Memory B cell (primary cell): ENCODE measurements at regions not wholly inside any gene's neighbourhood (a gene's known extent, or its start where the extent isn't known, plus 50 kb on each side); places are given as distances from the start of the nearest gene placed in this dataset.
"Not testable (repeated sequence)": the region's sequence is repeated elsewhere in the genome, so short reads cannot be mapped to it uniquely, and the experiment has no call there.

ENCODE experiments used
- ATAC-seq: fragments of 150-1000 bp; cut with Tn5 transposase; 2 replicates; pipeline ENCODE4 v1.10.0; 2021; ENCODE audit warnings: low read depth, mild to moderate bottlenecking, moderate library complexity
- DNase-seq, 2 donors: peaks; one replicate each; pipeline ENCODE4 v3.0.0; 2022; ENCODE audit warnings: low spot score in 2 of 2
- H3K27ac Mint-ChIP-seq: one replicate; pipeline ENCODE4 v1.8.0; 2022; ENCODE audit warnings: mild to moderate bottlenecking, moderate library complexity, mixed read lengths
- H3K27me3 Mint-ChIP-seq: one replicate; pipeline ENCODE4 v1.8.0; 2022; ENCODE audit warnings: mixed read lengths
- H3K36me3 Mint-ChIP-seq: one replicate; pipeline ENCODE4 v1.8.0; 2022; ENCODE audit warnings: mild to moderate bottlenecking, mixed read lengths
- H3K4me1 Mint-ChIP-seq: one replicate; pipeline ENCODE4 v1.8.0; 2022; ENCODE audit warnings: mixed read lengths
- H3K4me3 Mint-ChIP-seq: one replicate; pipeline ENCODE4 v1.8.0; 2022; ENCODE audit warnings: mild to moderate bottlenecking, moderate library complexity, mixed read lengths
- H3K9me3 Mint-ChIP-seq: one replicate; pipeline ENCODE4 v1.8.0; 2022; ENCODE audit warnings: mixed read lengths

GRCh38 chr2:184413671-184414229 lies 184.6 kb upstream of the ZNF804A start:
- Mint-ChIP-seq H3K27ac (no peak overlapping the region), H3K36me3 (no peaks in the 10 kb centered on the region), H3K9me3 (no peaks in the 10 kb centered on the region), H3K27me3 (no peaks in the 10 kb centered on the region), H3K4me3 (no peak overlapping the region), H3K4me1 (no peaks in the 10 kb centered on the region)
- no peak for DNase-seq
- ATAC-seq, result no peak

- DNase-seq, result no peak
- Mint-ChIP-seq H3K9me3 (no peaks in the 10 kb centered on the region), H3K27ac (no peak overlapping the region), H3K27me3 (no peaks in the 10 kb centered on the region), H3K36me3 (no peaks in the 10 kb centered on the region), H3K4me1 (no peaks in the 10 kb centered on the region), H3K4me3 (no peak overlapping the region)
- no peak for ATAC-seq
Measured at GRCh38 chr2:184416146-184416913, 182.0 kb upstream of the ZNF804A start.

- no peak for DNase-seq
- Mint-ChIP-seq H3K36me3 (no peaks in the 10 kb centered on the region), H3K4me1 (no peaks in the 10 kb centered on the region), H3K27ac (no peak overlapping the region), H3K27me3 (no peaks in the 10 kb centered on the region), H3K9me3 (no peaks in the 10 kb centered on the region), H3K4me3 (no peak overlapping the region)
- no peak for ATAC-seq
Measured at GRCh38 chr2:184419744-184420143, 178.6 kb upstream of the ZNF804A start.

GRCh38 chr2:184421456-184421855 lies 176.9 kb upstream of the ZNF804A start:
- DNase-seq, ATAC-seq, H3K27me3 Mint-ChIP-seq, H3K27ac Mint-ChIP-seq, H3K36me3 Mint-ChIP-seq, H3K9me3 Mint-ChIP-seq, H3K4me3 Mint-ChIP-seq, H3K4me1 Mint-ChIP-seq: not testable (repeated sequence)

GRCh38 chr2:184425083-184425482 lies 173.2 kb upstream of the ZNF804A start:
- Mint-ChIP-seq H3K4me3 (no peak overlapping the region), H3K9me3 (no peaks in the 10 kb centered on the region), H3K27me3 (no peaks in the 10 kb centered on the region), H3K36me3 (no peaks in the 10 kb centered on the region), H3K4me1 (no peaks in the 10 kb centered on the region), H3K27ac (no peak overlapping the region)
- ATAC-seq (no peak), DNase-seq (no peak)

- Mint-ChIP-seq H3K4me3 (no peak overlapping the region), H3K36me3 (no peaks in the 10 kb centered on the region), H3K27me3 (no peaks in the 10 kb centered on the region), H3K27ac (no peak overlapping the region), H3K9me3 (no peaks in the 10 kb centered on the region), H3K4me1 (no peaks in the 10 kb centered on the region)
- DNase-seq, result no peak
- peak; percentile 32 for ATAC-seq
Measured at GRCh38 chr2:184444217-184444616, 154.1 kb upstream of the ZNF804A start.

- Mint-ChIP-seq H3K9me3 (no peaks in the 10 kb centered on the region), H3K27ac (no peak overlapping the region), H3K4me3 (no peak overlapping the region), H3K36me3 (no peaks in the 10 kb centered on the region), H3K27me3 (no peaks in the 10 kb centered on the region), H3K4me1 (no peaks in the 10 kb centered on the region)
- no peak for DNase-seq
- no peak for ATAC-seq
Measured at GRCh38 chr2:184444623-184445223, 153.6 kb upstream of the ZNF804A start.

- Mint-ChIP-seq H3K4me1 (no peaks in the 10 kb centered on the region), H3K27me3 (no peaks in the 10 kb centered on the region), H3K36me3 (no peaks in the 10 kb centered on the region), H3K4me3 (no peak overlapping the region), H3K9me3 (no peaks in the 10 kb centered on the region), H3K27ac (no peak overlapping the region)
- DNase-seq, result no peak
- ATAC-seq, result no peak
Measured at GRCh38 chr2:184449760-184450159, 148.6 kb upstream of the ZNF804A start.

- H3K27ac Mint-ChIP-seq, result no peak overlapping the region
- H3K36me3 Mint-ChIP-seq, result no peaks in the 10 kb centered on the region
- H3K9me3 Mint-ChIP-seq, result no peaks in the 10 kb centered on the region
- no peak overlapping the region for H3K4me3 Mint-ChIP-seq
- no peaks in the 10 kb centered on the region for H3K4me1 Mint-ChIP-seq
- H3K27me3 Mint-ChIP-seq, result no peaks in the 10 kb centered on the region
- DNase-seq (no peak), ATAC-seq (no peak)
Measured at GRCh38 chr2:184452907-184453306, 145.4 kb upstream of the ZNF804A start.

- no peaks in the 10 kb centered on the region for H3K27me3 Mint-ChIP-seq
- no peak overlapping the region for H3K4me3 Mint-ChIP-seq
- ATAC-seq, result no peak
- no peaks in the 10 kb centered on the region for H3K36me3 Mint-ChIP-seq
- no peak for DNase-seq
- H3K27ac Mint-ChIP-seq, result no peak overlapping the region
- no peaks in the 10 kb centered on the region for H3K9me3 Mint-ChIP-seq
- H3K4me1 Mint-ChIP-seq, result no peaks in the 10 kb centered on the region
Measured at GRCh38 chr2:184455624-184456023, 142.7 kb upstream of the ZNF804A start.

GRCh38 chr2:184456693-184457092 lies 141.6 kb upstream of the ZNF804A start:
- not testable (repeated sequence) for H3K27ac Mint-ChIP-seq, H3K4me1 Mint-ChIP-seq, ATAC-seq, H3K4me3 Mint-ChIP-seq, H3K9me3 Mint-ChIP-seq, H3K27me3 Mint-ChIP-seq, DNase-seq, H3K36me3 Mint-ChIP-seq

GRCh38 chr2:184463102-184463865 lies 135.0 kb upstream of the ZNF804A start:
- H3K27ac Mint-ChIP-seq, result no peak overlapping the region
- H3K27me3 Mint-ChIP-seq, result no peaks in the 10 kb centered on the region
- DNase-seq (no peak), ATAC-seq (no peak)
- H3K4me1 Mint-ChIP-seq, result no peaks in the 10 kb centered on the region
- H3K9me3 Mint-ChIP-seq, result no peaks in the 10 kb centered on the region
- H3K4me3 Mint-ChIP-seq, result no peak overlapping the region
- no peaks in the 10 kb centered on the region for H3K36me3 Mint-ChIP-seq

GRCh38 chr2:184463866-184464248 lies 134.5 kb upstream of the ZNF804A start:
- Mint-ChIP-seq H3K4me1 (no peaks in the 10 kb centered on the region), H3K4me3 (no peak overlapping the region), H3K9me3 (no peaks in the 10 kb centered on the region), H3K36me3 (no peaks in the 10 kb centered on the region), H3K27me3 (no peaks in the 10 kb centered on the region), H3K27ac (no peak overlapping the region)
- DNase-seq (no peak), ATAC-seq (no peak)

GRCh38 chr2:184468826-184469225 lies 129.5 kb upstream of the ZNF804A start:
- Mint-ChIP-seq H3K4me3 (no peak overlapping the region), H3K36me3 (no peaks in the 10 kb centered on the region), H3K27me3 (no peaks in the 10 kb centered on the region), H3K9me3 (no peaks in the 10 kb centered on the region), H3K4me1 (no peaks in the 10 kb centered on the region), H3K27ac (no peak overlapping the region)
- ATAC-seq (no peak), DNase-seq (no peak)
